ENCODE measurements at regions not wholly inside any gene's neighbourhood (a gene's known extent, or its start where the extent isn't known, plus 50 kb on each side); places are given as distances from the start of the nearest gene placed in this dataset.

- H3K27me3 Mint-ChIP-seq (ENCODE audit: low read depth) = no peaks in the 10 kb centered on the region
- H3K27ac Mint-ChIP-seq = no peak overlapping the region
Observed at GRCh38 chr9:102135768-102136167, 397.3 kb upstream of the GRIN3A start.

GRCh38 chr9:102124465-102124864 lies 386.0 kb upstream of the GRIN3A start:
- Mint-ChIP-seq H3K4me1 (ENCODE audit: low read depth) (no peaks in the 10 kb centered on the region), H3K36me3 (ENCODE audit: insufficient read depth in 2 of 2) (no peaks in the 10 kb centered on the region), H3K9me3 (peaks cover 0 to 3% of the 10 kb centered on the region in 2 donors), H3K27ac (no peak overlapping the region), H3K4me3 (no peak overlapping the region), H3K27me3 (ENCODE audit: low read depth) (no peaks in the 10 kb centered on the region)
- ATAC-seq (replicated peaks in 1 of 2) (no peak), DNase-seq (no peak)

More at GRCh38 chr9:102135768-102136167, 397.3 kb upstream of the GRIN3A start:
- Mint-ChIP-seq H3K4me1 (ENCODE audit: low read depth) (no peaks in the 10 kb centered on the region), H3K4me3 (no peak overlapping the region), H3K9me3 (peaks cover 9% of the 10 kb centered on the region in 2 donors), H3K36me3 (ENCODE audit: insufficient read depth in 2 of 2) (no peaks in the 10 kb centered on the region)
- ATAC-seq (replicated peaks in 1 of 2) (no peak), DNase-seq (no peak)

DNA sequence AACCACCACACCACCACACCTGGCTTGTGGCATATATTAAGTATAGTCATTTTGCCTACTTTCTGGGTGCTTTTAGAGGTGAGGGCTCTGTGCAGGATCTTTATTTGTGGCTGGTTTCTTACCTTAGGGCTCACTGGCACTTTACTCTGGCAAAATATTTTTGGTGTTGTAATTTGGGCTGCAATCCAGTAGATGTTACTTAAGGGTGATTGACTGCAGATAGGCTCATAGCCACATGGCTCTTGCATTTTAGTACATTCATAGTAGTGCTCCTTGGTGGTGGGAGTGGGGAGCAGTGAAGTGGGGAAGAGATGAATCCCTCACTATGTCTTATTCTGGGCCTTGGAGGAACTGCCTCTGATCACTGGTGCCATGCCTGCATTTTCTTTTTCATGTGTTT lies 376.1 kb upstream of the GRIN3A start:
- Mint-ChIP-seq H3K27me3 (ENCODE audit: low read depth) (no peaks in the 10 kb centered on the region), H3K9me3 (peaks cover 10 to 14% of the 10 kb centered on the region in 2 donors), H3K36me3 (ENCODE audit: insufficient read depth in 2 of 2) (no peaks in the 10 kb centered on the region), H3K4me3 (no peak overlapping the region), H3K4me1 (ENCODE audit: low read depth) (no peaks in the 10 kb centered on the region), H3K27ac (no peak overlapping the region)
- DNase-seq = no peak
- no peak for ATAC-seq (replicated peaks in 1 of 2)

GRCh38 chr9:102113191-102113590 lies 374.7 kb upstream of the GRIN3A start:
- no peaks in the 10 kb centered on the region for H3K4me1 Mint-ChIP-seq (ENCODE audit: low read depth)
- H3K27ac Mint-ChIP-seq = no peak overlapping the region
- no peaks in the 10 kb centered on the region for H3K36me3 Mint-ChIP-seq (ENCODE audit: insufficient read depth in 2 of 2)
- no peak overlapping the region for H3K4me3 Mint-ChIP-seq
- no peaks in the 10 kb centered on the region for H3K27me3 Mint-ChIP-seq (ENCODE audit: low read depth)
- ATAC-seq (replicated peaks in 1 of 2) (no peak), DNase-seq (no peak)
- peaks cover 7 to 8% of the 10 kb centered on the region in 2 donors for H3K9me3 Mint-ChIP-seq

- no peaks in the 10 kb centered on the region for H3K27me3 Mint-ChIP-seq (ENCODE audit: low read depth)
- H3K4me3 Mint-ChIP-seq = no peak overlapping the region
- no peaks in the 10 kb centered on the region for H3K4me1 Mint-ChIP-seq (ENCODE audit: low read depth)
- no peaks in the 10 kb centered on the region for H3K36me3 Mint-ChIP-seq (ENCODE audit: insufficient read depth in 2 of 2)
- H3K27ac Mint-ChIP-seq = no peak overlapping the region
- DNase-seq = no peak
- H3K9me3 Mint-ChIP-seq = peaks cover 4% of the 10 kb centered on the region in 2 donors
- ATAC-seq (replicated peaks in 1 of 2) = no peak
Observed at GRCh38 chr9:102106439-102106838, 368.0 kb upstream of the GRIN3A start.

DNA sequence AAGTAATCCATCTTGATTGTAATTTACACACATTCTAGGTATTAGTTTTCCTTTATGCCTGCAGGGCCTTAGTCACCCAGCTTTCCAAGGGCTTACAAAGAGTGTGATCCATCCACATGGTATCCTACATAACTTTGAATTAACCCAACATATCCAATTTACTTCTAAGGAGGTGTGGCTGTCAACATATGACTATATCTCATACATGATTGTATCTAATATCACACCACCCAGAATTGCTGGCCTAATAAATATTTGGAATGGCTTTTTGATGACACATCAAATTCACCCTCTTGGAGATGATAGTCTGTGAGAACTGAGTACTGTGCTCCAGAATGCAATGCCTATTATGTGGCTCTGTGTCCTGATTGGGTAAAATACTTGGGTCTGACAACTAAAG lies 363.3 kb upstream of the GRIN3A start:
- Mint-ChIP-seq H3K9me3 (peaks cover under 1 to 4% of the 10 kb centered on the region in 2 donors), H3K4me3 (no peak overlapping the region), H3K27ac (no peak overlapping the region), H3K27me3 (ENCODE audit: low read depth) (no peaks in the 10 kb centered on the region), H3K36me3 (ENCODE audit: insufficient read depth in 2 of 2) (no peaks in the 10 kb centered on the region), H3K4me1 (ENCODE audit: low read depth) (no peaks in the 10 kb centered on the region)
- ATAC-seq (replicated peaks in 1 of 2) = no peak
- DNase-seq = no peak

GRCh38 chr9:102087141-102087540 lies 348.7 kb upstream of the GRIN3A start:
- no peaks in the 10 kb centered on the region for H3K4me1 Mint-ChIP-seq (ENCODE audit: low read depth)
- ATAC-seq (replicated peaks in 1 of 2) (no peak), DNase-seq (no peak)
- H3K9me3 Mint-ChIP-seq = peaks cover 2 to 4% of the 10 kb centered on the region in 2 donors
- no peak overlapping the region for H3K27ac Mint-ChIP-seq
- no peak overlapping the region for H3K4me3 Mint-ChIP-seq
- H3K27me3 Mint-ChIP-seq (ENCODE audit: low read depth) = no peaks in the 10 kb centered on the region
- H3K36me3 Mint-ChIP-seq (ENCODE audit: insufficient read depth in 2 of 2) = no peaks in the 10 kb centered on the region

- H3K27ac Mint-ChIP-seq = no peak overlapping the region
- H3K27me3 Mint-ChIP-seq (ENCODE audit: low read depth) = no peaks in the 10 kb centered on the region
- no peaks in the 10 kb centered on the region for H3K36me3 Mint-ChIP-seq (ENCODE audit: insufficient read depth in 2 of 2)
- DNase-seq = no peak
- H3K4me3 Mint-ChIP-seq = no peak overlapping the region
- peaks cover 2 to 4% of the 10 kb centered on the region in 2 donors for H3K9me3 Mint-ChIP-seq
- no peaks in the 10 kb centered on the region for H3K4me1 Mint-ChIP-seq (ENCODE audit: low read depth)
- ATAC-seq (replicated peaks in 1 of 2) = no peak
Observed at GRCh38 chr9:102085548-102085947, 347.1 kb upstream of the GRIN3A start.

DNA sequence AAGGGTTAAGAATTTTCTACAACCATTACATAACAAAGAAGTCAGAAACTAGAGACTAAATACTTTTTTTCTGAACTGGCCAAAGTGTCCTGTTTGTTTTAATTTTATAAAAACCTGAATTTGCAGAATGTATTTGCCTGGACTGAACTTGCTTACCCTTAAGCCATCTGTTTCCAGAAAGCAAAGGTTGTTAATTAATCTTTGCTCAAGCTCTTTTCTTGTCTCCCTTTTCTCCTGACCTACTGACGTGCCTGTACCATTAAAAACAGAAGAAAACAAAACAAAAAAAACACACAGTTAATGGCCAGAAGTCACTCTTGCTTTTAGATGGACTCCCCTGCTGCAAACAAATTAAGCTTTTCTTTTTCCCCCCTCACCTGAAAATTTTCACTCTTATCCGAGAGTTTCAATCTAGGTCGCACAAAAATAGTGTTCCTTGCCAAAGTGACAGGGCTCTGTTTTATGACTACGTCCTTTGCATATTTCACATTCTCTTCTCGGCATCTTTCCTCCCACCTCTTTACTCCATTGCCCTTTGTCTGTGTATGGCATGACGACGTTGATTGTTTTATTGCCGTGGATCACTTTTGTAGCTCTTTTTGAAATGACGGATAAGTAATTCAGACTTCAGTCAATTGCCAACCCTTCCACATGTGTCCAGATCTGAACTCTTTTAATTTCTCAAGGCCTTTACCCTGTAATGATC lies 333.8 kb upstream of the GRIN3A start:
- Mint-ChIP-seq H3K27me3 (ENCODE audit: low read depth) (no peaks in the 10 kb centered on the region), H3K4me3 (no peak overlapping the region), H3K4me1 (ENCODE audit: low read depth) (no peaks in the 10 kb centered on the region), H3K36me3 (ENCODE audit: insufficient read depth in 2 of 2) (no peaks in the 10 kb centered on the region), H3K27ac (no peak overlapping the region), H3K9me3 (peaks cover under 1 to 10% of the 10 kb centered on the region in 2 donors)
- ATAC-seq (replicated peaks in 1 of 2) = no peak
- DNase-seq = no peak

GRCh38 chr9:102069969-102070368 lies 331.5 kb upstream of the GRIN3A start:
- Mint-ChIP-seq H3K27me3 (ENCODE audit: low read depth) (no peaks in the 10 kb centered on the region), H3K27ac (no peak overlapping the region), H3K4me1 (ENCODE audit: low read depth) (no peaks in the 10 kb centered on the region), H3K36me3 (ENCODE audit: insufficient read depth in 2 of 2) (no peaks in the 10 kb centered on the region), H3K9me3 (peaks cover 0 to 10% of the 10 kb centered on the region in 2 donors), H3K4me3 (no peak overlapping the region)
- ATAC-seq (replicated peaks in 1 of 2) (no peak), DNase-seq (no peak)

DNA sequence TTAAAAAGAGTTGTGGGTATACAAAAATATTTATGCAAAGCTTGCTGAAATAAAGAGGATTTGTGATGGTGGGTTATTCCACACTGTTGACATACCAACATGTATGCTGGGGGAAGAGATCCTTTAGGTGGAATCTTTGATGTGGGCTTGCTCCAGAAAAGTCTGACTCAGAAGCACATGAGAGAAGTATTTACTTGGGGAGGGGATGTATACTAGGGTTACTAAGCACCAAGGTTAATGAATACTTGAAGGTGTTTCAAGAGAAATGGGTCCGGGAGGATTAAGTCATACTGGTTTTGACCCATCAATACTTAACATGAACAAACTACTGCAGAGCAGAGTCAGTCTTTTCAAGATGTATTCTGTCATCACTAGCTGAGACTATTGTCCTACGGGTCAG lies 316.4 kb upstream of the GRIN3A start:
- no peaks in the 10 kb centered on the region for H3K4me1 Mint-ChIP-seq (ENCODE audit: low read depth)
- H3K27me3 Mint-ChIP-seq (ENCODE audit: low read depth) = no peaks in the 10 kb centered on the region
- no peaks in the 10 kb centered on the region for H3K9me3 Mint-ChIP-seq
- H3K4me3 Mint-ChIP-seq = no peak overlapping the region
- no peak overlapping the region for H3K27ac Mint-ChIP-seq
- DNase-seq = no peak
- ATAC-seq (replicated peaks in 1 of 2) = no peak
- H3K36me3 Mint-ChIP-seq (ENCODE audit: insufficient read depth in 2 of 2) = no peaks in the 10 kb centered on the region

DNA sequence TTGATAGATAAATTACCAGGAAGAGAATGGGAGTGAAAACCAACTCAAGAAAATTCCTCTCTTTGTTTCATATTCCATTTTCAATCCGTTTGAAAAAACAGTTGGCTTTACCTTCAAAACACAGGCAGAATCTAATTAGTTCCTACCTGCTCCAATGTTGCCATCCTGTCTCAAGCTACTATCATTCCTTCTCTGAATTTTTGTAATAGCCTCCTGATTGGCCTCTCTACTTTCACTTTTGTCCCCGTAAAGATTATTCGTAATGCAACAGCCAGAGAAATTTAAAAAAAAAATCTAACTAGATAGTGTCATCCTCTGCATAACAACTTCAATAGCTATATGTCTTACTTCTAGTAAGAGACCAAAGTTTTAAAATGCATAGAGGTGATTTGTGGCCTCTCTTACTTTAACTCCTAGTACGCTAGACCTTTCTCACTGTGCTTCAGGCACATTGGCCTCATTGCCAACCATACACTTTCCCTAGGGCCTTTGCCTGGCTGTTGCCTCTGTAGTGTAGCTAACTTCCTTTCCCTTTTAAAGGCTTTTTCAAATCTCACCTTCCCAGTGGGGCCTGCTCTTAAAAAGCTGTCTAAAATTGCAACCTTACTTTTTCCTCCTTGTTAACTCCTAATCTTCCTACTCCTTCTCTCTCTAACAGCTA lies 311.3 kb upstream of the GRIN3A start:
- Mint-ChIP-seq H3K27ac (peak overlapping the region; percentile 72), H3K4me3 (peak overlapping the region in 1 of 2 donors; percentile 66), H3K27me3 (ENCODE audit: low read depth) (no peaks in the 10 kb centered on the region), H3K36me3 (ENCODE audit: insufficient read depth in 2 of 2) (no peaks in the 10 kb centered on the region), H3K4me1 (ENCODE audit: low read depth) (no peaks in the 10 kb centered on the region), H3K9me3 (peaks cover 4 to 7% of the 10 kb centered on the region in 2 donors)
- ATAC-seq (replicated peaks in 1 of 2) = no peak
- DNase-seq = no peak

DNA sequence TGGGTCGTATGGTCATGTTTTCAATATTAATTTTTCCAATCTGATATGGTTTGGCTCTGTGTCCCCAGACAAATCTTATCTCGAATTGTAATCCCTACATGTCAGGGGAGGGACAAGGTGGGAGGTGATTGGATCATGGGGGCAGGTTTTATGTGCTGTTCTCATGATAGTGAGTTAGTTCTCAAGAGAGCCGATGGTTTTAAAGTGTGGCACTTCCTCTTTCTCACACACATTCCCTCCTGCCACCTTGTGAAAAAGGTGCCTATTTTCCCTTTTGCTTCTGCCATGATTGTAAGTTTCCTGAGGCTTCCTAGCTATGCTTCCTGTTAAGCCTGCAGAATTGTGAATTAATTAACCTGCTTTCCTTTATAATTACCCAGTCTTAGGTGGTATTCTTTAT lies 309.1 kb upstream of the GRIN3A start:
- H3K4me3 Mint-ChIP-seq = no peak overlapping the region
- no peaks in the 10 kb centered on the region for H3K27me3 Mint-ChIP-seq (ENCODE audit: low read depth)

DNA sequence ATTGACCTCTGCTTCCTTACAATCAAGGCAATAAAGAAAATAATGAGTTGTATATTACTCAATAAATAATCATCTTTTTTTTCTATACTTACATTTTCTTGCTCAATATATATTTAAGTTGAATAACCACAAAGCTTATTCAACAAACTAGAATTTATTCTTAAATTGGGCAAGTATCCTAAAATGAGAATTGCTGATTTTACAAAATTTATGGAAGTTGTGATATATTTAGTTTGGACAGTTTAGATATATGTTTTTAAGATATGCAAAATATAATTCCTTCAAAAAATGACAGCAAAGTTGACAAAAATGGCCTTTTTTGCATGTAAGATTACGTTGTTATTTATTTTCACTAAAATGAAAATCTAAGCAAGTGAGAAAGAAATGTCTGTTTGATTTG lies 305.7 kb upstream of the GRIN3A start:
- DNase-seq (no peak), ATAC-seq (replicated peaks in 1 of 2) (no peak)
- peaks cover 0 to 1% of the 10 kb centered on the region in 2 donors for H3K36me3 Mint-ChIP-seq (ENCODE audit: insufficient read depth in 2 of 2)
- no peak overlapping the region for H3K4me3 Mint-ChIP-seq
- no peaks in the 10 kb centered on the region for H3K4me1 Mint-ChIP-seq (ENCODE audit: low read depth)
- H3K27ac Mint-ChIP-seq = no peak overlapping the region
- H3K27me3 Mint-ChIP-seq (ENCODE audit: low read depth) = no peaks in the 10 kb centered on the region
- peaks cover 7% of the 10 kb centered on the region in 2 donors for H3K9me3 Mint-ChIP-seq

More for the DNA sequence above, 309.1 kb upstream of the GRIN3A start:
- ATAC-seq (replicated peaks in 1 of 2) = no peak
- Mint-ChIP-seq H3K36me3 (ENCODE audit: insufficient read depth in 2 of 2) (no peaks in the 10 kb centered on the region), H3K27ac (no peak overlapping the region), H3K4me1 (ENCODE audit: low read depth) (no peaks in the 10 kb centered on the region), H3K9me3 (peaks cover 4 to 7% of the 10 kb centered on the region in 2 donors)
- DNase-seq = no peak

Data from activated T-cell treated with anti-CD3 and anti-CD28 coated beads, Interleukin-2, amount 50 U/mL, for 72 hours (primary cell).